HG03439 (cell line): ENCODE measurements at regions not wholly inside any gene's neighbourhood (a gene's known extent, or its start where the extent isn't known, plus 50 kb on each side); places are given as distances from the start of the nearest gene placed in this dataset.
"Not testable (repeated sequence)": the region's sequence is repeated elsewhere in the genome, so short reads cannot be mapped to it uniquely, and the experiment has no call there.

Source experiments
- ATAC-seq: cut with Tn5 transposase; IDR thresholded peaks from one replicate; pipeline ENCODE4 v1.9.1; 2021; ENCODE audit warnings: mild to moderate bottlenecking, moderate library complexity; ENCODE audit not compliant: unreplicated experiment

- ATAC-seq: no peak
Measured at GRCh38 chr2:207216457-207216856, 50.7 kb upstream of the KLF7 start.

GRCh38 chr2:207217442-207217841 is 51.7 kb upstream of the KLF7 start:
- no peak for ATAC-seq

GRCh38 chr2:207219081-207219630 is 53.4 kb upstream of the KLF7 start:
- ATAC-seq: no peak

DNA sequence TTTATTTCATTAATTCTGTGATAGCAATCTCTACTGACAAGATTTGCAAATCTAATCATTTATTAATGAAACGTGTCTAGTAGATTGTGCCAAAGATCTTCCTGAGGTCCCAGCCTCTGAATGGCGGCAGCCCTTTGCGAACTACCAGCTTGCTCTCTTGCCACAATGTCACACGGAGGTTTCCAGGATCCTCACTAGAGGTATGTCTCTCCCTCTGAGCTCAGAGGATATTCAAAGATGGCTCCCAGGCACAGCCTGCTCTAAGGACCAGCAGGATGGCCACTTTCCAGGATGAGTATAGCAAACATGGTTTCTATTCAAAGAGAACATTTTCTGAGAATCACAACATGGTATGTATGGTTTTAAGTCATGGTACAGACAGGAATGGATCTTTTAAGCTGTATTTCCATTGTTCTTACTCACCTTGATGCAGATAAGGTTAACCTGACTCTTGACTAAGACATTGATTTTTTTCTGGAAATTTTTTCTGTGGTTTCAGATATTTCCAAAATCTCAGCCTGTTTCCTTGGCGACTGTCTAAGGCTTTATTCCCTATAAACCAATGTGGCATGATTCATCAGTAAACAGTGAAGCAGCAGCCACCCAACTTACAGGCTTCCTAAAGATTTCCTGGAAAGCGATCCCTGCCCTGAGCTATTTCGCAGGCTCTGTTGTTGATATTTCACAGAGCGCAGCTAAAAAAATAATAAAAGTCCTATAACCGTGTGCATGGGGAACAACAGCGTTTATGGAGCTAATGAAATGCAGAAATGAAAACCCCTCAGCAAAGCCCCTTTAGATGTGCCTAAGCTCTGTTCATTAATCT is 54.1 kb upstream of the KLF7 start:
- ATAC-seq: no peak

- ATAC-seq: no peak
Measured at GRCh38 chr2:207221731-207222130, 56.0 kb upstream of the KLF7 start.

DNA sequence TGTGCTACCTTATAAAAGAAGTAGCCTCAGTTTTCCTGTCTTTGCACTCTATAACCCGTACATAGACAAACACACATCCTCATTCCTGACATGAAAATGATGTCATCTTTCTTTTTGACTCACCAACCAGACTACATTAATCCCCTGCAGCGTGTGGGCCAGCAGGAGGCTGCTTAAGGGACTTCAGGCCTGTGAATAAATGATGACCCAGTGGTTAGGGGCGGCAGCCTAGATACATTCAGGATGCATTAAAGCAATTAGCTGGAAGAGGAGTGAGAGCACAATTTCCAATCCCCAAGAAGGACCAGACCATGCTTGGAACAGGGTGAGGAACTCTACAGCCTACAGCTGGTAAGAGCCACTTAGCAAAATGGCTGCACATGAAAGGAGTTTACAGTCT is 57.3 kb upstream of the KLF7 start:
- peak; percentile 76 for ATAC-seq

GRCh38 chr2:207224381-207224780 is 58.6 kb upstream of the KLF7 start:
- ATAC-seq: no peak

DNA sequence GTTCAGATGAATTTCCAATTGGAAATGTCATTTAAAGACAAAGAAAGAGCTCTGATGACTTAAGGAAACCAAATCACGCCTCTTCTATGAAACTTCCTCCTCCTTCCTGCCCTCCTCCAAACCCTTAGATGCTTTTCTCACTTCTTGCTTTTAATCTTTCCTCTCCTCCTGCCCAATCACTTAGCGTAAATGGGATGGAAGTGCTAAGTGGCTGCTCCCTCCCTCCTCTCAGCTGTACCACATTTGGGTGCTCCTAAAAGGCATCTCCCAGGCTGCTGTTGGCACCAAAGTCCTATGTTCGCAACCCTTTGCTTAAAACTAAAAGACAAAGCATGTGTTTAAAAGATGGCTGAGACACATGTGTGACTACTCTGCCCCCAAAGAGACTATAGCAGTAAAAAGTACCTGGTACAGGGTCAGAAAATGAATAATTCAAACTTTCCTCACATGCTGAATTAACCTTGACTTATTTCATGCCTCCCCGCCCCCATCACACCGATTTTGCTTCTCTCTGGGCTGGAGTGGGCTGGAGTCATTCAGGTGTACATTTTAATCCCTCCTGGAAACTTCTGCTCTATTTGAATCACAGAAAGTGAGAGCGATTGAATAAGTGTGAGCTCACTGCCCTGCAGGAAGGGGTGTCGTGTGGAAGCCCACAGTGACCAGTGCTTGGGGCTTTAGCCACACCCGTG is 59.2 kb upstream of the KLF7 start:
- ATAC-seq: no peak

DNA sequence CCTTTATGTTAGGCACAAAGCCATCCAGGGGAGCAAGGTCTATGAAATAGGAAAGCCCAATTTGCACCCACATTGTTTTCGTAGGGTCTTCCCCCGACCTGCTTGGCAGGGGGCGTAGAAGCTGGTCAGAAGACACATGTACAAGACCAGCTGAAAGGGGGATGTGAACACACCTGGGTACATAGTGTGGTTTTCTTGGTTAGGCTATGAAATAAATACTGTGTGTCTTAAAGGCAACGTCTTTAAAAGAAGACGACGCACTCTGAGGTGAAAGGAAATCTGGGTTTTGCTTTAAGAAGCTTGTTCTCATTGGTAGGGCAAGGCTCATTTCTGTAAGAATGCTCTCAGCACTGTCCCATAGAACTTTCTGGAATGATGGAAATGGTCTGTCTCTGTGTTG is 60.0 kb upstream of the KLF7 start:
- no peak for ATAC-seq

- no peak for ATAC-seq
Measured at GRCh38 chr2:207226243-207226642, 60.5 kb upstream of the KLF7 start.

DNA sequence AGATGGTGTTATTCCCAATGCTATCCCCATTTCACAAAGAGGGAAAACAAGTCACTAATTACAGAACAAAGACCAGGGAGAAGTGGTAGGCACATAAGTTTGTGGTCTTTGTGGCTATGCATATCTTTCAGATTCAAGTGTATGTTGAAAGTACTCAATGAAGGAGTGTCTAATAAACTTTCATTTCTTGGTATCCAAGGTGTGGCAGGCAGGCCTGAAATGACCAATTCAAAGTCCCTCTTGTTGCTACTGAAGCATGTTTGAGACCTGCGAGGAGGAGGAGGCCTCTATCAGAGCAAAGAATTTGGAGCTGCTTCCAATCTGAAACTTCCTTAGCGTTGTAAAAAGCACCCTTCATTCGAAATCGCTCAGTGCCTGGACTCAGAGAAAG is 60.9 kb upstream of the KLF7 start:
- no peak for ATAC-seq

DNA sequence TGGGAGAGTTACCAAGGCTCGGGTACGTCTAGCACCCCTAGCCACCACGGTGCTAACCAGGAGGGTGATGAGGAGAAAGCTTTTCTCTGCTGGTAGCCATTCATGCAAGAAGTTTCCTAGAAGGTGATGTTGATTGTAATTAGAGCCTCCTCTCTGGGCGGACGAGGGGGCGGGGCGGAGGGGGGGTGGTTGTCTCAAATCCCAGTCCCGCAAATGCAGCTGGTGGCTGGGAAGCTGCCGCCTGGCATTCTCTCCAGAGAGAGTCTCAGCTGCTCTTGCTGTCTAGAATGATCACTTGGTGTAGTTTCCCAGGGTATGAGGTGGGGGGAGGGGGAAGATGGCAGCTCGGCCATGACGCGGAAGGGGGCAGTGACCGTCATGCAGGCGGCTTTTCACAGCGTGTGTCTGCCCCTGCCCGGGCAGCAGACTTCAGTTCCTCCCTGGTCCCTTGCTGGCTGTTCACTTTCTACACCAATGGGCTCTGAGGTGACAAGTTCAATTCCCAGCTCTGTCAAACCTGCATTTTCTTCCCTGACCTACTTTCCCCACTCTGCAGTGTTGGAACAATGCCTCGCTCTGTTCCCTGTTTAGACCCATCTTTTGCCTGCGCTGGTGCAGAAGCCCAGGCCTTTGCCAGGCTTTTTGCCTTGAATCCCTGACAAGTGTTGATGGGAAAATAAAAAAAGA is 61.5 kb upstream of the KLF7 start:
- ATAC-seq: no peak

GRCh38 chr2:207227749-207228145 is 62.0 kb upstream of the KLF7 start:
- ATAC-seq: no peak

DNA sequence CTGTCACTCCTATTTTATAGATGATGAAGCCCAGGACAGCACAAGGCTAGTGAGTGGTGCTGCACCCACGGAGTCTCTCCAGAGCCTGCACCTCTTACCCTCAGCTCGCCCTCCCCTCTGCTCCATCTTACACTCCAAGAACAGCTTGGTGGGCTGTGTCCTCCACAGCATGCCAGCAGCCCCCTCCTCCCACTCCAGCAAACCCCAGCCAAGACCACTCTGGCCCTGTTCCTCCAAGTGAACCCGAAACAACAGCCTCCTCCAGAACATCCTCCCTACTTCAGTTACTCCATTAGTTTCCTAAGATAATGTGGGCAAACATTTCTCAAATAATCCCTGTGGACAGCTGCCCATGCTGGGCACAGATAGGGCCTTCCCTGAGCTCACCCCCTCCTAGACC is 62.7 kb upstream of the KLF7 start:
- no peak for ATAC-seq

DNA sequence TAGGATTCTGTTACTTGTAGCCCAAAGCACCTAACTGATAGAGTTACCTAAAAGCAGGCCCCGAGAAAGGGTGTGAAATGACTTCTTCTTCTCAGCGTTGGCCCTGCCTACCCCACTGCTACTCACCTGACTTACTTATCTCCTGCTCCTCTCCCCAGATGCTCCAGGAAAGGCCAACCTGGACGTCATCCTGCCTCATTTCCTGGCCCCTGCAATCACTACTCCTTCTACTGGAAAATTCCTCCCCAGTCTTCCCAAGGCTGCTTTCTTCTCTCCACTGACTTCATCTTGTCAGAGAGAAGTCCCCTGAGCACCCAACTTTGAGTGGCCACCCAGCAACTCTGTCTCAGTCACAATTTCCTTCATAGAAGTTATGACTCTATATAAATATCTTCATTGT is 63.4 kb upstream of the KLF7 start:
- no peak for ATAC-seq

DNA sequence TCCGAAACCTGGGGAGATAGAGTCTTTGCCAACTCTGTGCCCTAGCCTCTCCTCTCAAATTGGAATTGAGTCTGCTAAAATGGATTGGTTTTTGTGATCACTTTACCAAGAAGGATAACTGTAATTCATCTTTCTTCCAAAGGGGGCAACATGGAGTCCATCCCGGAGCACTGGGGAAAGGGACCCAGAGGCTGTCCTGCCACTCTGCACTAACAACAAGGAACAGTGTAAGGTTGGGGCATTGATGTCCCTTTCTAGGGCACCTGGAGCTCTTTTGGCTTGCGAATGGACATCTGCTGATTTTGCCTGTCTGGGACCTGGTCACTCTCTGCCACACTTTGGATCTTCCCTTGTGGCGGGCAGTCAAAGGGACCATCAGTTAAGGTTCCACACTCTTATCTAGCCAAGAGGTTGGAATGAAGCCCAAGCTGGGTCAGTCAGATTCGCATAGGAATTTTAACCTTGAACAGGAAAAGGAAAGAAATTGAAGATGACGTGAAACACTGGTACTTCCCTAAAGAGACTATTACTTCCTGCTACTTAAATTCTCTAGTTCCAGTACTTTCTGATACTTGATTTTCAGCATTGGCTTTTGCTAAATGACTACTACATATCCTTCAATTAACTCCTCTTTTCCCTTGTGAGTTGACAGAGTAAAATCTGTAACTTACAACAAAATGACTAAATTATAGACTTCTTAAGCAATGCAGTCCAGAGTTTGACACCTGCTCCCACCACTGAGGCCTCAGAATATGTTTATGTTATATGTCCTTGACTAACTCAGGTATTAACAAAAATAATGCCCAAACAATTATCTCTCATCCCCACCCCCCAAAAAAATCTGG is 64.7 kb upstream of the KLF7 start:
- ATAC-seq: no peak

- no peak for ATAC-seq
Measured at GRCh38 chr2:207231106-207231865, 65.5 kb upstream of the KLF7 start.

GRCh38 chr2:207231967-207232366 is 66.2 kb upstream of the KLF7 start:
- ATAC-seq: no peak

- not testable (repeated sequence) for ATAC-seq
Measured at GRCh38 chr2:207233141-207233540, 67.4 kb upstream of the KLF7 start.

DNA sequence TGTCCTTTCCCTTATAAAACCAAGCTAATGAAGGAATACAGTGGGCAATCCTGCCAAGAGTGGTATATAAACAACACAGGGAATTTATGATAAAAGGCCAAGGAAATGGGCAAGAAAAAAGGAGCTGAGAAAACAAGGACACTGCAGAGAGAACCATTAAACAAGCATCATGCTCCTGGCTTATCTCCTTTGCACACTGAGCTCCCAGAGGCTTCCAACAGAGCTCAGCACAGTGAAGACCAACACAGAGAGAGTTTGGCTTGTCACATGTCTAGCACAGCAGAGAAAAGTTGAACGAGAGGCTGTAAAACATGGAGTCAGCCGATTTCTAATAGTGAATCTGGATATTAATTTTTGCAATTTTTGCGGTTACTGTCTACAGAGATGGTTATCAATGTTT is 68.0 kb upstream of the KLF7 start:
- no peak for ATAC-seq
